Neuronal stem cell (in vitro differentiated cells): ENCODE measurements at regions not wholly inside any gene's neighbourhood (a gene's known extent, or its start where the extent isn't known, plus 50 kb on each side); places are given as distances from the start of the nearest gene placed in this dataset.

ENCODE experiments used
- DNase-seq: peaks from one replicate; pipeline ENCODE4 v3.0.0-alpha.2; 2013; ENCODE audit warnings: low spot score
- H2AFZ ChIP-seq: one replicate; pipeline ENCODE4 v1.6.1; 2013; ENCODE audit warnings: mild to moderate bottlenecking, low read length, inconsistent platforms
- H2AK5ac ChIP-seq: 2 replicates; pipeline ENCODE4 v1.6.1; 2013; ENCODE audit warnings: low read depth, mild to moderate bottlenecking, inconsistent platforms, low read length, moderate library complexity, mixed read lengths
- H2BK120ac ChIP-seq: 2 replicates; pipeline ENCODE4 v1.6.1; 2013; ENCODE audit warnings: low read depth, mild to moderate bottlenecking, inconsistent platforms, low read length, moderate library complexity, mixed read lengths
- H2BK12ac ChIP-seq: one replicate; pipeline ENCODE4 v1.6.1; 2013; ENCODE audit warnings: low read length, inconsistent platforms
- H2BK15ac ChIP-seq: 2 replicates; pipeline ENCODE4 v1.6.1; 2013; ENCODE audit warnings: mild to moderate bottlenecking, low read length, inconsistent platforms, mixed read lengths
- H2BK5ac ChIP-seq: one replicate; pipeline ENCODE4 v1.6.1; 2013; ENCODE audit warnings: inconsistent platforms, mild to moderate bottlenecking, low read length, moderate library complexity
- H3K14ac ChIP-seq: one replicate; pipeline ENCODE4 v1.6.1; 2013; ENCODE audit warnings: low read length, inconsistent platforms
- H3K18ac ChIP-seq: 2 replicates; pipeline ENCODE4 v1.6.1; 2013; ENCODE audit warnings: low read length, inconsistent platforms
- H3K23ac ChIP-seq: 2 replicates; pipeline ENCODE4 v1.6.1; 2013; ENCODE audit warnings: low read depth, mild to moderate bottlenecking, mixed read lengths, low read length, inconsistent platforms; ENCODE audit not compliant: poor library complexity
- H3K27ac ChIP-seq: replicated peaks from 3 replicates; pipeline ENCODE4 v1.5.1; 2013; ENCODE audit warnings: low read length, inconsistent platforms
- H3K27me3 ChIP-seq, 3 experiments: 2 replicates each; pipeline ENCODE4 v1.6.1; 2013; ENCODE audit warnings: low read length in 3 of 3, mild to moderate bottlenecking in 2 of 3, inconsistent platforms in 1 of 3, low read depth in 1 of 3, mixed read lengths in 1 of 3, moderate library complexity in 1 of 3; ENCODE audit not compliant: control insufficient read depth in 3 of 3, insufficient read depth in 3 of 3
- H3K36me3 ChIP-seq, 2 donors: replicated peaks in 1 of 2; 2 replicates each; pipeline ENCODE4 v1.6.1; 2013; ENCODE audit warnings: low read length in 2 of 2; ENCODE audit not compliant: control insufficient read depth in 2 of 2, insufficient read depth in 2 of 2
- H3K4ac ChIP-seq: 2 replicates; pipeline ENCODE4 v1.6.1; 2013; ENCODE audit warnings: inconsistent platforms, mild to moderate bottlenecking, low read length, moderate library complexity
- H3K4me1 ChIP-seq, 2 donors: 1 replicate in 1 of 2; 2 replicates in 1 of 2; pipeline ENCODE4 v1.6.1; 2013; ENCODE audit warnings: low read length in 2 of 2, low read depth in 1 of 2; ENCODE audit not compliant: control insufficient read depth in 2 of 2, insufficient read depth in 1 of 2
- H3K4me2 ChIP-seq: one replicate; pipeline ENCODE4 v1.6.1; 2013; ENCODE audit warnings: mild to moderate bottlenecking, low read length, inconsistent platforms; ENCODE audit not compliant: insufficient read depth, poor library complexity, severe bottlenecking
- H3K4me3 ChIP-seq, 2 donors: 2 replicates each; pipeline ENCODE4 v1.5.1; 2013; ENCODE audit warnings: low read length in 2 of 2, mild to moderate bottlenecking in 2 of 2, inconsistent platforms in 1 of 2, moderate library complexity in 1 of 2
- H3K79me1 ChIP-seq: one replicate; pipeline ENCODE4 v1.6.1; 2013; ENCODE audit warnings: low read depth, mild to moderate bottlenecking, inconsistent platforms, low read length, moderate library complexity
- H3K9ac ChIP-seq: one replicate; pipeline ENCODE4 v1.6.1; 2013; ENCODE audit warnings: mild to moderate bottlenecking, low read depth, low read length, inconsistent platforms; ENCODE audit not compliant: poor library complexity
- H3K9me3 ChIP-seq, 2 donors: replicated peaks in 1 of 2; 2 replicates each; pipeline versions ENCODE3 to v1.6.1; 2013; ENCODE audit warnings: low read length in 2 of 2, mild to moderate bottlenecking in 2 of 2, inconsistent platforms in 1 of 2, low read depth in 1 of 2, mixed read lengths in 1 of 2, moderate library complexity in 1 of 2; ENCODE audit not compliant: control insufficient read depth in 2 of 2, insufficient read depth in 1 of 2
- H4K8ac ChIP-seq: one replicate; pipeline ENCODE4 v1.6.1; 2013; ENCODE audit warnings: low read depth, mild to moderate bottlenecking, inconsistent platforms, low read length, moderate library complexity
- H4K91ac ChIP-seq: one replicate; pipeline ENCODE4 v1.6.1; 2013; ENCODE audit warnings: low read length, low read depth, mild to moderate bottlenecking, inconsistent platforms; ENCODE audit not compliant: poor library complexity
- WGBS, 2 donors: extraction: QIAGEN DNeasy Blood & Tissue Kit; methylation state at CpG; one replicate each; pipeline ENCODE4 v1.1.7; 2013; ENCODE audit warnings: missing lambda C conversion rate in 2 of 2, mixed read lengths in 1 of 2; ENCODE audit not compliant: insufficient read length in 2 of 2, insufficient replicate concordance in 1 of 2; ENCODE audit errors: extremely low coverage in 2 of 2; 5-methylcytosine and 5-hydroxymethylcytosine counted together

GRCh38 chr2:120984046-120984445 lies 248.4 kb downstream of the GLI2 start:
- Histone ChIP-seq H2BK120ac (no peak overlapping the region), H3K18ac (no peak overlapping the region), H3K4me2 (no peak overlapping the region), H3K27me3 (no peaks in the 10 kb centered on the region), H2BK12ac (no peak overlapping the region), H3K27ac (no peak overlapping the region), H3K4me1 (no peaks in the 10 kb centered on the region), H4K8ac (no peak overlapping the region), H4K91ac (no peak overlapping the region), H2AFZ (no peak overlapping the region), H3K23ac (no peak overlapping the region), H3K9me3 (peaks cover 5 to 11% of the 10 kb centered on the region in 2 donors), H3K79me1 (peaks cover 3% of the 10 kb centered on the region), H3K4me3 (no peak overlapping the region), H2AK5ac (no peak overlapping the region), H3K9ac (no peak overlapping the region), H3K36me3 (peaks cover 61 to 94% of the 10 kb centered on the region in 2 donors), H3K14ac (no peak overlapping the region), H2BK15ac (no peak overlapping the region), H3K4ac (no peak overlapping the region), H2BK5ac (no peak overlapping the region)
- no CpG with 5 or more reads among the region's 8 CpGs for WGBS, 2 donors
- no peak for DNase-seq

- peaks cover 66 to 94% of the 10 kb centered on the region in 2 donors for H3K36me3 ChIP-seq
- H2BK120ac ChIP-seq, result no peak overlapping the region
- no peak for DNase-seq
- H4K91ac ChIP-seq, result no peak overlapping the region
- H3K9me3 ChIP-seq, result peaks cover 5 to 8% of the 10 kb centered on the region in 2 donors
- H2BK12ac ChIP-seq, result no peak overlapping the region
- H3K4me2 ChIP-seq, result no peak overlapping the region
- H3K27ac ChIP-seq, result no peak overlapping the region
- no peak overlapping the region for H3K23ac ChIP-seq
- no peaks in the 10 kb centered on the region for H3K4me1 ChIP-seq
- WGBS, 2 donors, result no CpG with 5 or more reads among the region's 28 CpGs
- no peak overlapping the region for H2BK5ac ChIP-seq
- no peak overlapping the region for H3K9ac ChIP-seq
- H3K4me3 ChIP-seq, result peak overlapping the region in 1 of 2 donors; percentile 13
- no peak overlapping the region for H3K4ac ChIP-seq
- no peak overlapping the region for H2AFZ ChIP-seq
- H2BK15ac ChIP-seq, result no peak overlapping the region
- H2AK5ac ChIP-seq, result no peak overlapping the region
- H4K8ac ChIP-seq, result no peak overlapping the region
- no peak overlapping the region for H3K14ac ChIP-seq
- H3K27me3 ChIP-seq, result no peaks in the 10 kb centered on the region
- H3K79me1 ChIP-seq, result peaks cover 5% of the 10 kb centered on the region
- no peak overlapping the region for H3K18ac ChIP-seq
Measured at GRCh38 chr2:120984452-120985173, 248.9 kb downstream of the GLI2 start.

GRCh38 chr2:120985174-120985996 lies 249.7 kb downstream of the GLI2 start:
- no peak for DNase-seq
- Histone ChIP-seq H2AFZ (no peak overlapping the region), H3K4me3 (no peak overlapping the region), H3K79me1 (peaks cover 5% of the 10 kb centered on the region), H2BK120ac (no peak overlapping the region), H2BK5ac (no peak overlapping the region), H4K91ac (no peak overlapping the region), H3K9me3 (peaks cover under 1 to 5% of the 10 kb centered on the region in 2 donors), H3K9ac (no peak overlapping the region), H3K18ac (no peak overlapping the region), H3K27ac (no peak overlapping the region), H3K36me3 (peaks cover 73 to 94% of the 10 kb centered on the region in 2 donors), H2AK5ac (no peak overlapping the region), H3K27me3 (no peaks in the 10 kb centered on the region), H3K4me2 (no peak overlapping the region), H3K4me1 (no peaks in the 10 kb centered on the region), H4K8ac (no peak overlapping the region), H2BK15ac (no peak overlapping the region), H2BK12ac (no peak overlapping the region), H3K23ac (no peak overlapping the region), H3K4ac (no peak overlapping the region), H3K14ac (no peak overlapping the region)
- no CpG with 5 or more reads among the region's 12 CpGs for WGBS, 2 donors

DNA sequence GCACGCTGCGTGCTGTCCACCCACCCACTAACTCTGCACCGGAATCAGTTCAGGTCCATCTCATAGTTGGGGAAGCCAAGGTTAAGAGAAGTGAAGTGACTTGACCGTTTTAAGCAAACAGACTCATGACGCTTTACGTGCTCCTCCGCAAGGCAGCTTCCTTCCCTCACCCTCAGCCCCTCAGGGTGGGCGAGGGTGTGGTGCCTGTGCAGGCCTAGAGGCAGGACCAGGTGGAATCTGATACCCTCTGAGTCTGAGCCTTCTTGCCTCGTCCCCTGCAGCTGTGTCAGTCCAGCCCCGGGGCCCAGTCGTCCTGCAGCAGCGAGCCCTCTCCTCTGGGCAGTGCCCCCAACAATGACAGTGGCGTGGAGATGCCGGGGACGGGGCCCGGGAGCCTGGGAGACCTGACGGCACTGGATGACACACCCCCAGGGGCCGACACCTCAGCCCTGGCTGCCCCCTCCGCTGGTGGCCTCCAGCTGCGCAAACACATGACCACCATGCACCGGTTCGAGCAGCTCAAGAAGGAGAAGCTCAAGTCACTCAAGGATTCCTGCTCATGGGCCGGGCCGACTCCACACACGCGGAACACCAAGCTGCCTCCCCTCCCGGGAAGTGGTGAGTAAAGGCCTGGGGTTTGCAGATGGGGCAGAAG lies 250.5 kb downstream of the GLI2 start:
- Histone ChIP-seq H2BK12ac (no peak overlapping the region), H3K4me1 (no peaks in the 10 kb centered on the region), H3K4ac (no peak overlapping the region), H3K79me1 (peaks cover 5% of the 10 kb centered on the region), H3K18ac (no peak overlapping the region), H3K4me2 (no peak overlapping the region), H2BK120ac (no peak overlapping the region), H3K27ac (no peak overlapping the region), H2AFZ (no peak overlapping the region), H4K8ac (no peak overlapping the region), H4K91ac (no peak overlapping the region), H2BK5ac (no peak overlapping the region), H2AK5ac (no peak overlapping the region), H3K27me3 (no peaks in the 10 kb centered on the region), H3K36me3 (peaks cover 78 to 94% of the 10 kb centered on the region in 2 donors), H3K14ac (peak overlapping the region; percentile 31), H3K9ac (peak overlapping the region; percentile 50), H3K4me3 (no peak overlapping the region), H3K23ac (peak overlapping the region; percentile 3), H2BK15ac (no peak overlapping the region), H3K9me3 (peaks cover 0 to 5% of the 10 kb centered on the region in 2 donors)
- WGBS, 2 donors, result no CpG with 5 or more reads among the region's 27 CpGs
- DNase-seq, result no peak
